B cell (primary cell): ENCODE measurements at regions not wholly inside any gene's neighbourhood (a gene's known extent, or its start where the extent isn't known, plus 50 kb on each side); places are given as distances from the start of the nearest gene placed in this dataset.
"Not testable (repeated sequence)": the region's sequence is repeated elsewhere in the genome, so short reads cannot be mapped to it uniquely, and the experiment has no call there.

Experiments used
- ATAC-seq: fragments of 200-7000 bp; cut with Tn5 transposase; one replicate; pipeline ENCODE4 v1.10.0; 2021; ENCODE audit warnings: low read depth, mild to moderate bottlenecking, moderate number of reproducible peaks, moderate library complexity
- CTCF ChIA-PET: fragments of 350-600 bp; sonication (Branson Sonifier 250); formaldehyde crosslinking; loops from one replicate; lab custom pipeline; 2021; ENCODE audit warnings: antibody characterized with exemption, inconsistent platforms; lab: Charles Lee
- POLR2A ChIA-PET: fragments of 350-600 bp; sonication (Branson Sonifier 250); formaldehyde crosslinking; loops from one replicate; lab custom pipeline; 2021; ENCODE audit warnings: antibody characterized with exemption; lab: Charles Lee
- DNase-seq: peaks from one replicate; pipeline ENCODE4 v3.0.0; 2013
- H2AFZ ChIP-seq: 2 replicates; pipeline ENCODE4 v1.6.1; 2012; ENCODE audit warnings: mild to moderate bottlenecking, low read depth, low read length; ENCODE audit not compliant: insufficient read depth, poor library complexity, severe bottlenecking
- H3K27ac ChIP-seq, 2 donors: 1 replicate in 1 of 2; 2 replicates in 1 of 2; pipeline ENCODE4 v1.5.1; 2012 to 2013; ENCODE audit warnings: low read length in 2 of 2, mild to moderate bottlenecking in 2 of 2, moderate library complexity in 1 of 2
- H3K27me3 ChIP-seq, 4 experiments: fragments of 200-600 bp in 1 of 4; sonication (generic) in 1 of 4; replicated peaks in 1 of 4; 1 replicate in 2 of 4; 2 replicates in 2 of 4; pipeline versions ENCODE4 v1.6.1 to v1.7.0; 2013 to 2016; ENCODE audit warnings: low read length in 3 of 4, mild to moderate bottlenecking in 2 of 4, mixed read lengths in 1 of 4, moderate library complexity in 1 of 4; ENCODE audit not compliant: insufficient read depth in 4 of 4, control insufficient read depth in 3 of 4; ENCODE audit errors: control extremely low read depth in 1 of 4
- H3K36me3 ChIP-seq, 2 experiments: replicated peaks in 1 of 2; 1 replicate in 1 of 2; 2 replicates in 1 of 2; pipeline versions ENCODE4 v1.6.1 to v1.7.1; 2013; ENCODE audit warnings: low read length in 1 of 2; ENCODE audit not compliant: insufficient read depth in 2 of 2, control insufficient read depth in 1 of 2; ENCODE audit errors: control extremely low read depth in 1 of 2, extremely low read depth in 1 of 2
- H3K4me1 ChIP-seq, 2 donors: fragments of 200-600 bp in 1 of 2; sonication (generic) in 1 of 2; 1 replicate in 1 of 2; 2 replicates in 1 of 2; pipeline versions ENCODE4 v1.5.1 to v1.6.1; 2013 to 2017; ENCODE audit warnings: low read length in 2 of 2; ENCODE audit not compliant: control insufficient read depth in 2 of 2, insufficient read depth in 2 of 2
- H3K4me2 ChIP-seq: replicated peaks from 2 replicates; pipeline ENCODE3; 2012; ENCODE audit warnings: mild to moderate bottlenecking, low read depth, low read length; ENCODE audit not compliant: poor library complexity, severe bottlenecking
- H3K4me3 ChIP-seq, 5 experiments: fragments of 200-600 bp in 1 of 5; sonication (generic) in 1 of 5; 1 replicate in 3 of 5; 2 replicates in 2 of 5; pipeline versions ENCODE4 v1.5.1 to v1.7.0; 2011 to 2016; ENCODE audit warnings: low read length in 4 of 5, mild to moderate bottlenecking in 4 of 5, low read depth in 2 of 5, control low read depth in 1 of 5, moderate library complexity in 1 of 5; ENCODE audit not compliant: insufficient read depth in 1 of 5; ENCODE audit errors: control extremely low read depth in 1 of 5, extremely low read depth in 1 of 5
- H3K79me2 ChIP-seq: fragments of 200-600 bp; sonication (generic); one replicate; pipeline ENCODE4 v1.6.0; 2016; ENCODE audit warnings: low read length; ENCODE audit not compliant: control insufficient read depth, insufficient read depth
- H3K9ac ChIP-seq: fragments of 200-600 bp; sonication (generic); 2 replicates; pipeline ENCODE4 v1.6.1; 2017; ENCODE audit warnings: mild to moderate bottlenecking, low read length, moderate library complexity
- H3K9me3 ChIP-seq, 3 donors: one replicate each; pipeline versions ENCODE4 v1.6.1 to v1.7.1; 2013; ENCODE audit warnings: low read length in 2 of 3; ENCODE audit not compliant: control insufficient read depth in 2 of 3, insufficient read depth in 1 of 3; ENCODE audit errors: control extremely low read depth in 1 of 3
- H4K20me1 ChIP-seq: 2 replicates; pipeline ENCODE4 v1.6.0; 2012; ENCODE audit warnings: mild to moderate bottlenecking, low read length; ENCODE audit not compliant: insufficient read depth, control insufficient read depth, poor library complexity, severe bottlenecking
- H3K27ac Mint-ChIP-seq: one replicate; pipeline ENCODE4 v1.8.0; 2021; ENCODE audit warnings: mixed read lengths
- H3K27me3 Mint-ChIP-seq: one replicate; pipeline ENCODE4 v1.8.0; 2021; ENCODE audit warnings: mixed read lengths
- H3K4me1 Mint-ChIP-seq: one replicate; pipeline ENCODE4 v1.8.0; 2021; ENCODE audit warnings: mixed read lengths
- H3K4me3 Mint-ChIP-seq: one replicate; pipeline ENCODE4 v1.8.0; 2021; ENCODE audit warnings: mixed read lengths
- H3K9me3 Mint-ChIP-seq: one replicate; pipeline ENCODE4 v1.8.0; 2022; ENCODE audit warnings: mixed read lengths; ENCODE audit not compliant: insufficient read depth
- EZH2 ChIP-seq: IDR thresholded peaks from 2 replicates; pipeline ENCODE4 v1.6.1; 2012; ENCODE audit warnings: borderline replicate concordance, low read depth, mild to moderate bottlenecking, moderate library complexity, low read length; ENCODE audit not compliant: insufficient read depth, poor library complexity, severe bottlenecking
- WGBS: methylation state at CpG from one replicate; pipeline ENCODE4 v1.1.5; 2013; ENCODE audit warnings: missing lambda C conversion rate; ENCODE audit not compliant: insufficient coverage; 5-methylcytosine and 5-hydroxymethylcytosine counted together
- intact Hi-C: fragments of 100-400 bp; cut with micrococcal nuclease; formaldehyde crosslinking; loops from one replicate; pipeline ENCODE4 v1.10.0; 2022
- TF ChIP-seq, protein P1 (sequence below): fragments of 200-600 bp; IDR thresholded peaks from one replicate; pipeline ENCODE4 v1.8.0; 2022; ENCODE audit warnings: antibody characterized with exemption, mild to moderate bottlenecking

DNA sequence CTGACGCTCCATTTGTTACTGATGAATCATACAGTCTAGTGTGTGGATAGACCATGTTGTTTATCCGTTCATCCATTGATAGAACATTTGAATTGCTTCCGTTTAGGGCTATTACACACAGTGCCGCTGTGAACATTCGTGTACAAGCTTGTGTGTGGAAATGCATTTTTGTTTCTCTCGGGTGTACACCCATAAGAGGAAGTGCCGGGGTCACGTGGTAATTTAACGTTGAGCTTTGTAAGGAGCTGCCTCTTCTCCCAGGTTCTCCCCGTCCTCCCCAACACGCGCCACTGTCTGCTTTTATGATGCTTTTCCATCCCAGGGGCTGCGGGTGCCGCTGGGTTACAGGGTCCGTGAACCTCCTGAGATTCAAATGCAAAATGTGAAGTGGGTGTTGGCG lies 142.3 kb downstream of the IGLL1 start:
- DNase-seq (no peak), ATAC-seq (no peak)
- intact Hi-C loops = no loop called here
- WGBS = 82% methylated on average over 10 of the region's 16 CpGs
- H3K4me3 Mint-ChIP-seq = no peak overlapping the region
- H3K4me1 Mint-ChIP-seq = peaks cover 8% of the 10 kb centered on the region
- H3K9me3 ChIP-seq = peaks cover 0 to 4% (median 0%) of the 10 kb centered on the region in 3 donors
- no peak overlapping the region for H3K27ac ChIP-seq
- POLR2A ChIA-PET = no interaction called here
- peaks cover 0 to 2% (median 0%) of the 10 kb centered on the region in 4 experiments for H3K27me3 ChIP-seq
- peaks cover 8% of the 10 kb centered on the region for H3K27me3 Mint-ChIP-seq
- no peaks in the 10 kb centered on the region for H4K20me1 ChIP-seq
- no peaks in the 10 kb centered on the region for H3K79me2 ChIP-seq
- H3K4me1 ChIP-seq = peaks cover 3 to 9% of the 10 kb centered on the region in 2 donors
- H3K36me3 ChIP-seq = no peaks in the 10 kb centered on the region
- TF ChIP-seq EZH2 = no peak
- TF ChIP-seq, protein P1, sequence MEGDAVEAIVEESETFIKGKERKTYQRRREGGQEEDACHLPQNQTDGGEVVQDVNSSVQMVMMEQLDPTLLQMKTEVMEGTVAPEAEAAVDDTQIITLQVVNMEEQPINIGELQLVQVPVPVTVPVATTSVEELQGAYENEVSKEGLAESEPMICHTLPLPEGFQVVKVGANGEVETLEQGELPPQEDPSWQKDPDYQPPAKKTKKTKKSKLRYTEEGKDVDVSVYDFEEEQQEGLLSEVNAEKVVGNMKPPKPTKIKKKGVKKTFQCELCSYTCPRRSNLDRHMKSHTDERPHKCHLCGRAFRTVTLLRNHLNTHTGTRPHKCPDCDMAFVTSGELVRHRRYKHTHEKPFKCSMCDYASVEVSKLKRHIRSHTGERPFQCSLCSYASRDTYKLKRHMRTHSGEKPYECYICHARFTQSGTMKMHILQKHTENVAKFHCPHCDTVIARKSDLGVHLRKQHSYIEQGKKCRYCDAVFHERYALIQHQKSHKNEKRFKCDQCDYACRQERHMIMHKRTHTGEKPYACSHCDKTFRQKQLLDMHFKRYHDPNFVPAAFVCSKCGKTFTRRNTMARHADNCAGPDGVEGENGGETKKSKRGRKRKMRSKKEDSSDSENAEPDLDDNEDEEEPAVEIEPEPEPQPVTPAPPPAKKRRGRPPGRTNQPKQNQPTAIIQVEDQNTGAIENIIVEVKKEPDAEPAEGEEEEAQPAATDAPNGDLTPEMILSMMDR = no peak
- no peak overlapping the region for H3K9ac ChIP-seq
- no peak overlapping the region for H3K4me2 ChIP-seq
- no peak overlapping the region for H3K27ac Mint-ChIP-seq
- H2AFZ ChIP-seq = no peak overlapping the region
- no peaks in the 10 kb centered on the region for H3K9me3 Mint-ChIP-seq
- H3K4me3 ChIP-seq = no peak overlapping the region
- CTCF ChIA-PET = no interaction called here

DNA sequence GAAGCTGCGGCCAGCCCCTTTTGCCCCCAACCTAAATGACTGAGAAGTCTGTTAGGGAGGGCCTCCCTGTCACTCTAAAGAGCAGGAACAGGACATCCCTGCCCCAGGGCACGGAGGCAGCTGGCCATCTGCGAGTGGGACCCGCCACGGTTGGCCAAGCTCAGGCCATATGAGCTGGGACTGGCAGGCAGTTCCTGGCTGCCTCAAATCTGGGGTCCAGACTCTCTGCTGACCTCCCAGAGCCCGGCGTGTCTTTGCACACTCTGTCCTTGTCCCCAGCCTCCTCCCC lies 143.0 kb downstream of the IGLL1 start:
- H3K4me2 ChIP-seq, CTCF ChIA-PET, H3K4me3 Mint-ChIP-seq, H3K9me3 ChIP-seq, ATAC-seq, H3K27me3 ChIP-seq, H3K4me1 Mint-ChIP-seq, intact Hi-C loops, H3K4me3 ChIP-seq, H3K9me3 Mint-ChIP-seq, H3K9ac ChIP-seq, H4K20me1 ChIP-seq, POLR2A ChIA-PET, H3K79me2 ChIP-seq, H3K36me3 ChIP-seq, H3K27ac ChIP-seq, H3K27ac Mint-ChIP-seq, DNase-seq, H3K27me3 Mint-ChIP-seq, H2AFZ ChIP-seq: not testable (repeated sequence)
- no CpG with 5 or more reads among the region's 7 CpGs for WGBS
- peaks cover 5 to 12% of the 10 kb centered on the region in 2 donors for H3K4me1 ChIP-seq

DNA sequence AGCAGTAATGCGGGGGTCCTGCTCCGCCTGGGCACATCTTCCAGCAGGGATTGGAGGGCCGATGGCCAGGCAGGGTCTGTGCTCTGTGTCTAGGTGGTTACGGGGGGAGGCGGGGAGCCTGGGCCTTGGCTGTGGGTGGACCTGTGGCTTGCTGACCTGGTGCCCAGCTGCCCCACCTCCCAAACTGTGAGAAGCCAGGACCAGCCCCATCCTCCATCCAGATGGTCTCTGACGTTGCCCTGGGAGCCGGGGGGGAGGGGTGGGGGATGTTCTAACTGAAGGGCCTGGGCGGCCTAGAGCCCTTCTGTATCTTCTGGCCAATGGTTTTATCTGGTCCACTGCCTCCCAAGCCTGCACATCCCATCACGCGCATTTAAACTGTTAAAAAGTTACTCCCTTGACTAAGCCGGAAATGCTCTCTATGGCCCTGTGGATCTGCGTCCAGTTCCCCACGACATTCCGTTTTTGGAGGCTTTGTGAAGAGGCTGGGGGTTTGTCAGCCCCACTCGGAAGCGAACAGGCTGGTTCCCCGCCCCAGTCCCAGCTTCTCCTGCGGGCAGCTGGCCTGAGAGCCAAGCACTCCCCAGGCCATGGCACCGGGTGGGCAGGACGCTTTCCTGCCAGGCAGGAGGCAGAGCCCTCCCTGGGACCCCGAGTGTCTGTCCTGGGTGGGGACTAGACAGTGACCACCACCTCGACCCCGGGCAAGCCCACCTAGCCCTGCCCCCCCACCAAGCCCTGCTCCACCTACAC lies 143.6 kb downstream of the IGLL1 start:
- CTCF ChIA-PET, H2AFZ ChIP-seq, H3K4me2 ChIP-seq, H3K79me2 ChIP-seq, H3K9ac ChIP-seq, H3K9me3 Mint-ChIP-seq, DNase-seq, H3K36me3 ChIP-seq, H3K27me3 ChIP-seq, POLR2A ChIA-PET, H3K4me3 Mint-ChIP-seq, H3K27ac Mint-ChIP-seq, H3K27me3 Mint-ChIP-seq, H4K20me1 ChIP-seq, ATAC-seq, H3K27ac ChIP-seq, H3K4me3 ChIP-seq, H3K9me3 ChIP-seq, intact Hi-C loops: not testable (repeated sequence)
- H3K4me1 Mint-ChIP-seq = peaks cover 14% of the 10 kb centered on the region
- peaks cover 5 to 12% of the 10 kb centered on the region in 2 donors for H3K4me1 ChIP-seq
- WGBS = 92% methylated on average over 15 of the region's 23 CpGs
